Central memory CD8-positive, alpha-beta T cell (primary cell): ENCODE measurements at regions not wholly inside any gene's neighbourhood (a gene's known extent, or its start where the extent isn't known, plus 50 kb on each side); places are given as distances from the start of the nearest gene placed in this dataset.

Source experiments
- ATAC-seq: fragments of 150-1000 bp; cut with Tn5 transposase; replicated peaks from 2 replicates; pipeline ENCODE4 v1.10.0; 2022; ENCODE audit warnings: mild to moderate bottlenecking, moderate FRiP score, moderate number of reproducible peaks; ENCODE audit not compliant: poor library complexity, severe bottlenecking; ENCODE audit errors: extremely low read depth
- DNase-seq, 2 donors: peaks; one replicate each; pipeline ENCODE4 v3.0.0; 2021; ENCODE audit warnings: low spot score in 2 of 2
- H3K27ac Mint-ChIP-seq: one replicate; pipeline ENCODE4 v1.8.0; 2022; ENCODE audit warnings: low read depth, mild to moderate bottlenecking, moderate library complexity, mixed read lengths
- H3K27me3 Mint-ChIP-seq: one replicate; pipeline ENCODE4 v1.8.0; 2022; ENCODE audit warnings: mixed read lengths
- H3K36me3 Mint-ChIP-seq: one replicate; pipeline ENCODE4 v1.8.0; 2022; ENCODE audit warnings: mild to moderate bottlenecking, moderate library complexity, mixed read lengths; ENCODE audit not compliant: insufficient read depth
- H3K4me1 Mint-ChIP-seq: one replicate; pipeline ENCODE4 v1.8.0; 2022; ENCODE audit warnings: mixed read lengths
- H3K4me3 Mint-ChIP-seq: one replicate; pipeline ENCODE4 v1.8.0; 2022; ENCODE audit warnings: mild to moderate bottlenecking, moderate library complexity, mixed read lengths
- H3K9me3 Mint-ChIP-seq: one replicate; pipeline ENCODE4 v1.8.0; 2022; ENCODE audit warnings: mixed read lengths

DNA sequence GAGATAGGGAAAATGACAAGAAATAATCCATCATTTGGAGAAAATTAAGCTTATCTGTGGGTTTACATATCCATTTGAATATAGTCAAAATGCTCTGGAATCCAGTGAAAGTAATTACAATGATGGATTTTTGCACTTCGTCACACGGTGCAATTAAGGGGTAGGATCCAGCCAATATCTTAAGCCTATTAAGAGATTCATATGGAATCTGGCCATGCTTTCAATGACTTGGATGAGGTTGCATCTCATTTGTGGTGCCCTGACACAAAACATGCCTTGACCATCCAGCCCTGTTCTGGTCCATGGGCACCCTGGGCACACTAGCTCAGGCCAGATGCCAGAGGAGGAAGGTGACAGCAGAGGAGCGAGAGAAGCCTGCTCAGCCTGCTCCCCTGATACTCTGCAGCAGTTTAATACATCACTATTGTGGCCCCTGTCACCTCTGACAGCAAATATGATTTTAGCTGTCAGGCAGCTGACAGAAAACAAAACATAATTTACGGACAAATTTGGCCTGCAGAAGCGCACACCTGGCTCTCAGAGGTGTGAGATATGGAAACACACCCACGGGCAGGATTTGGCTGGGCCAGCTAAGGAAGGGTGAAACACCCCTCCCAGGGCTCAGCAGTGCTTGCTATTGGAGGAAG is 94.1 kb upstream of the ST8SIA3 start:
- no peak overlapping the region for H3K4me3 Mint-ChIP-seq
- no peak overlapping the region for H3K27ac Mint-ChIP-seq
- H3K4me1 Mint-ChIP-seq = no peaks in the 10 kb centered on the region
- DNase-seq = no peak
- ATAC-seq = no peak
- H3K36me3 Mint-ChIP-seq = no peaks in the 10 kb centered on the region
- H3K9me3 Mint-ChIP-seq = peaks cover 5% of the 10 kb centered on the region
- H3K27me3 Mint-ChIP-seq = peaks cover 33% of the 10 kb centered on the region

DNA sequence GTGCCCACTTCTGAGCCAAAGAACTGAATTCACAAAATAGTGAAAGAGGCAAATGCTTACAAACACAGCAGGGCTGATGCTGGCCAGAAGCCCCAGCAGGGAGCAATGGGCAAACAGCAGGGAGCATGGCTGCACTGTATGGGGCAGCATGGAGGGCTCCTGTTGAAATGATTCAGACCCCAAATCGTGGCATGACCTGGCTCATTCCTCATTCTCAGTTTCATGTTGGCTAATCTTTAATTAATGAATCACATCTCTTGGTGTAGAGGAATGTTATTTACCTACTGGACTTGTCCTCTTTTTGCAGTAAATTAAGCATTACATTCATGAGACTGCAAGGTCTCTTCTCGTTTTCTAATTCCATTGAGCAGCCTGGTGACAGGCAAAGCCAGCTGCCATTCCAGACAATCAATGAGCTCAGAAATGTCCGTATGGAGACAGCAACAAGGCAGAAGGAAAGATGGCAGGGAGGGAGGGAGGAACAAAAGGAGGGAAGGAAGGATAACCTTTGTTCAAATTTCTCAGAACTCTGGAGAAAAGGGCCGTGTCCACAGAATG is 84.9 kb upstream of the ST8SIA3 start:
- Mint-ChIP-seq H3K36me3 (no peaks in the 10 kb centered on the region), H3K9me3 (no peaks in the 10 kb centered on the region), H3K27ac (no peak overlapping the region), H3K4me1 (no peaks in the 10 kb centered on the region), H3K4me3 (no peak overlapping the region), H3K27me3 (peaks cover 10% of the 10 kb centered on the region)
- no peak for ATAC-seq
- DNase-seq = no peak

DNA sequence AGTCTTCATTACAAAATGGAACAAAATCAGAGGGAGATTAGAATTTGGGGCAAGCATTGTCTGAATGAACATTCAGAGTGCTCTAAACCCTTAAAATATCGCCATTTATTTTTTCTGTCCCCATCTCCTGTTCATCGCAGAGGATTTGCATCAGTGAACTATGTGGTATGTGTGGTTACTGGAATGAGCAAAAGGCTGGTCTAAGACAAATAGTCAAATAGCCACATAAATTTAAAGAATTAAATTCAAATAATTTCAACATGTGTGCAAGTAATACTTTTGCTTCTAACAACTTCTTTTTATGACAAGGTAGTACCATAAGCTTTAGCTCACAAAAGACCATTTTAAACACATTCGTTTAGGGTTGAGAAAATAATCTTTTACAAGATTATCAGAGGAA is 82.6 kb upstream of the ST8SIA3 start:
- H3K4me3 Mint-ChIP-seq = no peak overlapping the region
- DNase-seq = no peak

DNA sequence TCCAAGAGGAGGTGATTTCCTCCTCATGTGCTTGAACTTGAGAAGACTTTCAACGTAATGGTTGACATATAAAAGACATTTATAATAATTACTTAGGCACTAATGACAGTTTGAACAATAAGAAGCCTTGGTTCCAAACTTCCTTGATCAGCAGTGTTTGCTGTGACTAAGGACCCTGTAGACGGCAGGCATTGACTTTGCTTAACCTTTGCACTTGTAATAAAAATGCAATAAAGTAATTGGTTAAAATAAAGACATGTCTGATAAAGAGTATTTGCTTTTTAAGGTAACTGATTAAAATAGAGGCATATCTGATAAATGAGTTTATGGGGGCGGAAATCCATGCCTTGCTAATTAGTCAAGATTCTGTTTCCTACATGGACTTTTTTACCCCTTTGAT is 82.2 kb upstream of the ST8SIA3 start:
- Mint-ChIP-seq H3K9me3 (no peaks in the 10 kb centered on the region), H3K4me1 (no peaks in the 10 kb centered on the region), H3K4me3 (no peak overlapping the region), H3K27ac (no peak overlapping the region), H3K36me3 (no peaks in the 10 kb centered on the region), H3K27me3 (peaks cover 18% of the 10 kb centered on the region)
- ATAC-seq = no peak
- DNase-seq = no peak

More for the DNA sequence above, 82.6 kb upstream of the ST8SIA3 start:
- no peak overlapping the region for H3K27ac Mint-ChIP-seq
- H3K9me3 Mint-ChIP-seq = no peaks in the 10 kb centered on the region
- H3K36me3 Mint-ChIP-seq = no peaks in the 10 kb centered on the region
- peaks cover 18% of the 10 kb centered on the region for H3K27me3 Mint-ChIP-seq
- H3K4me1 Mint-ChIP-seq = no peaks in the 10 kb centered on the region
- no peak for ATAC-seq

DNA sequence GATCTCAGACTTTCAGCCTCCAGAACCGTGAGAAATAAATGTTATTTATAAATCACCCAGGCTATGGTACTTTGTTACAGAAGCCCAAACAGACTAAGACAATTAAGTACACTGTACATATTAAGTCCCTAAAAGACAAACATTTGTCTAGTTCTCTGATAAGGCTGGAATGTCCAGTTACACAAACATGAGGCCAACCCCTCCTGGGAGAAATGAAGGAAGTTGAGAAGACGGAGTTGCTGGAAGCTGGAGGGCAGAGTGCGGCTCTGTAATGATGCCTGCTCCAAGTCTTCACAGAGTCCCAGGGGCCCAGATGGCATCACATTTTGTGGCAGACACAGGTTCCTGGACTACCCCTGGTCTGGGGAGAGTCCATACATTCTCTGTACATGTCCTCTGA is 79.2 kb upstream of the ST8SIA3 start:
- Mint-ChIP-seq H3K9me3 (peaks cover 2% of the 10 kb centered on the region), H3K27me3 (peaks cover 22% of the 10 kb centered on the region), H3K4me1 (no peaks in the 10 kb centered on the region), H3K36me3 (no peaks in the 10 kb centered on the region), H3K4me3 (no peak overlapping the region), H3K27ac (no peak overlapping the region)
- ATAC-seq (no peak), DNase-seq (no peak)

DNA sequence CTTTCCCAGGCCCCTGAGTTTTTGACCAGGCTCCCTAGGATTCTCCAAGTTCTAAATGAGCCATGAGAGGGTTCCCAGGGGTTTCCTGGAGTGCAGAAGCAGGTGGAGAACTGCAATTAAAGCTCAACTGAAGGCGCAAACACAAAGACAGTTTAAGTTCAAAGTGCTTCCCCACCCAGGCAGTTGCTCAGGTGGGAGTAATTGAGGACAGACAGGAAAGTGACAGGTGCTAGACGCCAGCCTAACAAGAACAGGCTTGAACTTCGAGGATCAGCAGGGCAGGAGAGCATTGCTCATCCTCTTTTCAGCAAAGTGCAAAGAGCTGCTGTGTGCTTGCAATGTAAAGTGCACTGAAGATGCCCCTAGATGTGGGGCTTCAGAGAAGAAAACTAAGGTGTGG is 77.2 kb upstream of the ST8SIA3 start:
- Mint-ChIP-seq H3K4me1 (no peaks in the 10 kb centered on the region), H3K27ac (no peak overlapping the region), H3K9me3 (peaks cover 7% of the 10 kb centered on the region), H3K36me3 (no peaks in the 10 kb centered on the region), H3K27me3 (peaks cover 28% of the 10 kb centered on the region), H3K4me3 (no peak overlapping the region)
- ATAC-seq (no peak), DNase-seq (no peak)

DNA sequence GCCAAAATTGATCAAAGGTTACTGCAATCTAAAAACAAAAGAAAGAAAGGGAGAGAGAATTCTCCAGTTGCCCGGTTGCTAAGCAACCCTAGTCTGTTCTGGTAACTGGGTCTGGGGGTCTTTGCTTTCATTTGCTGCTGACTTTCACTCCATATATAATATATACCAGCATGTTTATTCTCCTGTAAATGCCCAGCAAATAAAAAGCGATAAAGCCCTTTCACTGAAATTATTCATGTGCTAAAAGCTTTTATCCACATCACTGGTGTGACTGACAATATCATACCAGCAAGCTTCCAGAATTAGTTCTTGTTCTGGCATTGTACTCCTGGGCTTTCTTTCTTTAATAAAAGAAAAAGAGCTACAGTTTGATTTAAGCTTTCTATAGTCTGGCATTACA is 75.5 kb upstream of the ST8SIA3 start:
- DNase-seq (no peak), ATAC-seq (no peak)

DNA sequence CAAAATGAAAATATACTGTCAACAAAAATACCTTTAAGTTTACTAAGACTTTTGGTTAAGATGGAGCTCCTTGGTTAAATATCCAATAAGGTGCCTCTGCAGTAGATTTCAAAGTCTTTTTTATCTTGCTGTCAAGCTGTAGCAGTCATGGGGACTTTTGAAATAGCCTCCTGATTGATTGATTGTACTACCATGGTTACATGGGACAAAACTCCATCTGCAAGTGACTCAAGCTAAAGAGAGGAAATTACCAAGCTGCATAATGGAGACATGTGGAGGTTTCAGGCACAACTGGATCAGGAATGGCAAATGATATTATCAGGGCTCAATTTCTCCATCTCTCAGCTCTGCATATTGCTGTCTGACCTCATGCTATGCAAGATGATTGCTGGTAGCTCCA is 73.4 kb upstream of the ST8SIA3 start:
- no peak overlapping the region for H3K27ac Mint-ChIP-seq
- H3K4me1 Mint-ChIP-seq = no peaks in the 10 kb centered on the region
- peaks cover 7% of the 10 kb centered on the region for H3K9me3 Mint-ChIP-seq
- no peak overlapping the region for H3K4me3 Mint-ChIP-seq
- DNase-seq (no peak), ATAC-seq (no peak)
- H3K36me3 Mint-ChIP-seq = no peaks in the 10 kb centered on the region
- H3K27me3 Mint-ChIP-seq = peaks cover 13% of the 10 kb centered on the region

More for the DNA sequence above, 75.5 kb upstream of the ST8SIA3 start:
- peaks cover 20% of the 10 kb centered on the region for H3K27me3 Mint-ChIP-seq
- H3K4me1 Mint-ChIP-seq = no peaks in the 10 kb centered on the region
- no peak overlapping the region for H3K27ac Mint-ChIP-seq
- no peak overlapping the region for H3K4me3 Mint-ChIP-seq
- no peaks in the 10 kb centered on the region for H3K36me3 Mint-ChIP-seq
- peaks cover 7% of the 10 kb centered on the region for H3K9me3 Mint-ChIP-seq

DNA sequence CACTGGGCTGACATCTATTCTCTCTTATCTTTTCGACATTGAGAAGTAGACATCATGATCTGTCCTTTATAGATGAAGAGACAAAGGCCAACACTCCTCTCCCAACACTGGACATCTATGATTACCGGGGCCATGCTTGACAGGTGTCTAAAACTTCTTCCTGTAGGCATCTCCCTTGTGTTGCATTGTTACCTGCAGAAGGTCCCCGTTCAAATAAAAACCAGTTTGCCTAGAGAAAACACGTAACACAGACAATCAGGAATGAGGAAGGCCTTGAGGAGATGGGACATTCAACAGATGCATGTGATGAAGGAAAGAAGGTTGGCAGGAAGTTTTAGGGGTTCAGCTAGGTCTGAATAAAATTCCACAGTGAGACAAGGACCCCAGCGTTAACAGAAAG is 70.8 kb upstream of the ST8SIA3 start:
- peaks cover 10% of the 10 kb centered on the region for H3K27me3 Mint-ChIP-seq
- no peaks in the 10 kb centered on the region for H3K36me3 Mint-ChIP-seq
- ATAC-seq (no peak), DNase-seq (no peak)
- H3K4me1 Mint-ChIP-seq = no peaks in the 10 kb centered on the region
- H3K4me3 Mint-ChIP-seq = no peak overlapping the region
- H3K9me3 Mint-ChIP-seq = peaks cover 7% of the 10 kb centered on the region
- H3K27ac Mint-ChIP-seq = no peak overlapping the region

DNA sequence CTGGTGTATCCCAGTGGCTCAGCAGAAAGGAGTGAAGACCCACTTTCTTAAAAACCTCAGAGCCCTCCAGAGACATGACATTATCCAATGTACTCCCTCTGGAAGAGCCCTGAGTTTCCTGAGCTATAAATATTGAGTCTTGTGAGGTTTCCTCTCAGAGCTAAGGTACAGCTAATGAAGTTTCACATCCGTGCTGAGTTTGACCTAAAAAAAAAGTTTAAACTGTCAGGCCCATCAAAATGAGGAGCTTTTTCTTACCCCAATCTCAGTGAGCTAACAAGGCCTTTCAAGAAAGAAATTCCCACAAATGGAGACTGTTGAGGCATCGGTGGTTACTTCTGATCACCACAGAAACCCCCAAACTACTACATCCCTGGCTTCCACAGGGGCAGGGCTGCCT is 65.4 kb upstream of the ST8SIA3 start:
- Mint-ChIP-seq H3K27me3 (peaks cover 9% of the 10 kb centered on the region), H3K27ac (no peak overlapping the region), H3K9me3 (peaks cover 16% of the 10 kb centered on the region), H3K36me3 (no peaks in the 10 kb centered on the region), H3K4me3 (no peak overlapping the region), H3K4me1 (no peaks in the 10 kb centered on the region)
- no peak for ATAC-seq
- no peak for DNase-seq

DNA sequence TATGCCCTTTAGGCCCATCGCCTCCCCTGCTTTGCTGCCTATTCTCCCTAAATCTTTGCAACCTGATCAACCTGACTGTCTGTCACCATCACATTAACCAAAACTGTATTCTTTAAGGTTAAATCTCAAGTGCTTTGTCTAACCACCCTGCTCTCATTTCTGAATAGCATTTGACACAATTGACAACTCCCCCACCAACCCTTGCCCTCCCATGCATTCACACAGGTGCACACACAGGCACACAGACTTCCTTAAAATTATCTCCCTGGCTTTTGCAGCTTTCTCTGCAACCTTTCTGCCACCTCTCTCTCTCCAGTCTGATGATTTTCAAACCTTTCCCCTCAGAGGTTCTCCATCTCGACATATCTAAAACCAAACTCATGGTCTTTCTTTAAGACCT is 64.6 kb upstream of the ST8SIA3 start:
- H3K9me3 Mint-ChIP-seq = peaks cover 16% of the 10 kb centered on the region
- H3K36me3 Mint-ChIP-seq = no peaks in the 10 kb centered on the region
- ATAC-seq (no peak), DNase-seq (no peak)
- no peaks in the 10 kb centered on the region for H3K4me1 Mint-ChIP-seq
- H3K27me3 Mint-ChIP-seq = peaks cover 9% of the 10 kb centered on the region
- no peak overlapping the region for H3K27ac Mint-ChIP-seq
- H3K4me3 Mint-ChIP-seq = no peak overlapping the region

DNA sequence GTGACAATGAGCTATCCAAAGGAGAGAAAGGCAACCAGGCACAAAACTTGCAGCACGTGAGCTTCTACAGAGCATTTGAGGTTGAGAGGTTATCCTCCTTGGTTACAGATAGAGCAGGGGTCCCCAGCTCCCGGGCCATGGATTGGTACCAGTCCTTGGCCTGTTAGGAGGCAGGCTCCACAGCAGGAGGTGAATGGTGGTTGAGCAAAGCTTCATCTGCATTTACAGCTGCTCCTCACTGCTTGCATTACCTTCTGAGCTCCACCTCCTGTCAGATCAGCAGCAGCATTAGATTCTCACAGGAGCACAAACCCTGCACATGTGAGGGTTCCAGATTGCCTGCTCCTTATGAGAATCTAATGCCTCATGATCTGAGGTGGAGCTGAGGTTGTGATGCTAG is 57.8 kb upstream of the ST8SIA3 start:
- ATAC-seq (no peak), DNase-seq (no peak)
- Mint-ChIP-seq H3K36me3 (no peaks in the 10 kb centered on the region), H3K9me3 (no peaks in the 10 kb centered on the region), H3K27ac (no peak overlapping the region), H3K27me3 (peaks cover 17% of the 10 kb centered on the region), H3K4me1 (no peaks in the 10 kb centered on the region), H3K4me3 (no peak overlapping the region)

DNA sequence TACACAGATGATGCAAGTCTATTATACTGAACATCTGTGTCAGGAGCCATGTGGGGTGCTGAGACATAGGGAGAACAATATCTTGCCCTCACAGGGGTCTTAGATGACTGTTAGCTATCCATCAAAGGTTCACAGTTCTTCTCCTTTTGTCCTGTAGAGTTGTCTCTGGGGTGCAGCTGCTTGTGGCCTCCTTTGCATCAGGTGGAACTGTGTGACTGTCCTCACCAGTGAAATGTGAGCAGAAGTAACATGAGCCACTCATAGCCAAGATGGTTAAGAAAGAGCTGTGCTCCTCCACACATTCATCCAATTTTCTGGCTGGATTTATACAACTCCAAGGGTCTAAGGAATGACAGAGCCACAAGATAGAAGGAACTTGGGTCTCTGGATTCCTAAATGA is 56.0 kb upstream of the ST8SIA3 start:
- H3K27me3 Mint-ChIP-seq = peaks cover 20% of the 10 kb centered on the region
- no peaks in the 10 kb centered on the region for H3K4me1 Mint-ChIP-seq
- H3K27ac Mint-ChIP-seq = no peak overlapping the region
- no peaks in the 10 kb centered on the region for H3K9me3 Mint-ChIP-seq
- no peak for ATAC-seq
- H3K36me3 Mint-ChIP-seq = no peaks in the 10 kb centered on the region
- H3K4me3 Mint-ChIP-seq = no peak overlapping the region
- no peak for DNase-seq
